ENCODE measurements at regions not wholly inside any gene's neighbourhood (a gene's known extent, or its start where the extent isn't known, plus 50 kb on each side); places are given as distances from the start of the nearest gene placed in this dataset.

DNA sequence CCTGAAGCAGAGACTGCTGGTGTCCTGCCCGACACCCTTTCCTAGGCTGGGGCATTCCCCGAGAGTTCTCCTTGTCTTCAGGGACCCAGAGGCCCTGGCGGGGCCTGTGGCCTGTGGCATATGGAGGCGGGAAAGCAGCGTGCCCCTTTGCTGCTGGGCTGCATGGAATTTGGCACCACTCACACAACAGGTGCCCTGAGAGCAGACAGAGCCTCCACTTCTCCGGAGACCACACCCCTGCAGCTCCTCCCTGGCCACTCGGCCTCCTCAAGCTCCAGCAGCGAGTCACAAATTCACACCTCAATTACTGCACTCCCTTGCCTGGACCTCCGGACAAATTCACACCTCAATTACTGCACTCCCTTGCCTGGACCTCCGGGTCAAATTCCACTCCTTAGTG is 1375.2 kb downstream of the TBC1D22A start:
- DNase-seq: no peak

DNA sequence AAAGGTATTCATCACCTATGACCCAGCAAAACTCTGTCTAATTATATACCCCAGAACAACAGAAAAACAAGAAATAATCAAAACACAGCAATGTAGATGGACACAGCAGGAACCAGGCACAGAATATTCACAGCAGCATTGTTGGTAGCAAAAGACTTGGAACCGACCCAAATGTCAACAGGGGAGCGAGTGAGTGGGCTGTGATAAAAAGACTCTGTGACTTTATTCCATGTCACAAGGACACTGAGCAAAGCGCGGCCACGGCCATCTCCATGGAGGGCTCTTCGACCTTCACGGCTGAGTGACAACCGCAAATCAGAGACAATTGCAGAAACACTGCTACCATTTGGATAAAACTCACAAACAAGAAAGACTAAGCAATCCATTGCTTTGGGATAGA is 1373.1 kb downstream of the TBC1D22A start:
- no peak for DNase-seq

DNA sequence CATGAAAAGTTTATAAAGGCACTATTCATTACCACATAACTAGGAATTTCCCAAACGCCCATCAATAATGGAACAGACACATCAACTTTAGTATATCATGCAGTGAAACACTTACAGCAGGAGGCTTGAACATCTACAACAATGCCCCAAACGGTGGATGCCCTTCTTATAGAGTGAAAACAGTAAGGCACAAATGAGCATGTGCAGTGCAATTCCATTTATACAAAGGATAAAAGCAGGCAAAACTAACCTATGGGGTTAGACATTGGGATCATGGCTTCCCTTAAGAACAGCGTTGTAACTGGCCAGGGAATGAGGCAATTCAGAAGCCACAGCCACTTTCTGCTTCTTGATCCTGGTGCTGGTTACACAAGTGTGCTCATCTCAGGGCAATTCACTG is 1363.0 kb downstream of the TBC1D22A start:
- no peak for DNase-seq

DNA sequence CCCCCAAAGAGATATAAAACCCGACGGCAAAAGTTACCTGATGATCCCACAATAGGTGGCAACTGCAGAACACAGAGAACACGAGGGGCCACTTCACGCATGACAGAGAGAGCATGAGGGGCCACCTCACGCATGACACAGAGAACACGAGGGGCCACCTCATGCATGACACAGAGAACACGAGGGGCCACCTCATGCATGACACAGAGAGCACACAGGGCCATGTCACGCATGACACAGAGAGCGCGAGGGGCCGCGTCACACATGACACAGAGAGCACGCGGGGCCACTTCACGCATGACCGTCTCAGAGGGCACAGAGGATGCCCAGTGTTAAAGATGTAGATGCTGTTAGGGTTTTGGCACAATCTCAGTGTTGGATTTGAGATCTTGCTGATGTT is 1359.5 kb downstream of the TBC1D22A start:
- no peak for DNase-seq

DNA sequence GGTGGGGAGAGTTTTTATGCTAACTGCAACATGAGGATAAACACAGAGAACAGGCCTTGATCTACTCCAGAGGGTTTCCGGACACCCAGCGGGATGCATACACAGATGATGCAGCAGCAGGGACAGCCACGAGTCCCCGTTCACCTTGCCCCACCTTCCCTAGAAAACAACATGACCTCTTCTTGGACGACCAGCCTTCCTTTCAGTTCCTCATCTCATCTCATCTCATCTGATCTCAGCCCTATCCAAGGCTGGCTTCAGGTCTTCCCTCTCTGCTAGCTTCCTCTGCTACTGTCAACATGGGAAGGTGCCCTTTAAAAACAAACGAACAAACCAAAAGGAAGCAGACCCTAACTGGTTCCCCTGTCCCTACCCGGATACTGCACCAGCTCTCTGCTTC is 1356.2 kb downstream of the TBC1D22A start:
- DNase-seq: no peak

DNA sequence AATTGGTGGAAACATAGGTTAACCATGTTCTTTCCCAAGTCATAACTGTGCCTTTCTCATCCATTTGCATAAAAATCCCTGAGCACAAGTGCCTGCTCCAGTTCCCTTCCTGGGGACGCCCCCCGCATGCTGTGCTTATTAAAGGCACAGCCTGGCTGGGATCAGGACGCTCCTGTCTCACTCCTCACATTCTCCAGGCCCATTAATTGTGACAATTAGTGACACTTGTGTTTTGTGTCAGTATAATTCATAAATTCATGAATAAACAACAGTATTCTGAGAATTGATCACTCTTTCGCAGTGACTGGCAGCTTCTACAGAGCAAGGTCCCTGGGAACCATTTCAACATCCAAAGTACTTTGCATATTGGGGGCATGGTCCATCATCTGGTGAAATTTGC is 1354.4 kb downstream of the TBC1D22A start:
- DNase-seq: no peak

DNA sequence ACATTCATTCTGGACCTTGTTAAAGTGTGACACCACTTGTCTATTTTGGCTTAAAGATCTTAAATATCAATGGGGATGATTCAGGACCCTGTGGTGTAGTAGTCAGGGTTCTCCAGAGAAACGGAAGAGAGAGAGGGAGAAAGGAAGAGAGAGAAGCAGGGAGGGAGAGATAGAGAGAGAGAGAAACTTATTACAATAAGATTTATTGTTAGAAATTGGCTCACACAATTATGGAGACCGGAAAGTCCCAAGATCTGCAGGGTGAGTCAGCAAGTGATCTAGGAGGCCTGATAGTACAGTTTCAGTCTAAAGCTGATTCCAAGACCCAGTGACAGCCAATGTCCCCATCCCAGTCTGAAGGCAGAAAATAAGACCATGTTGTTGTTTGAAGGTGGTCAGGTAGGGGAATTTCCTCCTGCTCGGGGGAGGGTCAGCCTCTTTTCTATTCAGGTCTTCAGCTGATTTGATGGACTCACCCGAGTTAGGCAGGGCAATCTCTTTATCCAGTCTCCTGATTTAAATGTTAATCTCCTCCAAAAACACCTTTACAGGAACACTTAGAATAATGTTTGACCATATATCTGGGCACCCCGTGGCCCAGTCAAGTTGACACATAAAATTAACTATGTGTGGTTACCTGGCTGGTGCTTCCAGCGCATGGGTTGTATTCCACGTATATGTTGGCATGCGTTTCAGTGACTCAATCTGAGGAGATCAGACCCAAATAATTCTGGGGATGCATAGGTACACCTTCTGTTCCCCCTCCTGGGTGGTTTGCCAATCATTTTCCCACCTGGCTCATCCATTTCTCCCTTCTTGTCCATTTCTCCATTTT is 1350.5 kb downstream of the TBC1D22A start:
- no peak for DNase-seq

DNA sequence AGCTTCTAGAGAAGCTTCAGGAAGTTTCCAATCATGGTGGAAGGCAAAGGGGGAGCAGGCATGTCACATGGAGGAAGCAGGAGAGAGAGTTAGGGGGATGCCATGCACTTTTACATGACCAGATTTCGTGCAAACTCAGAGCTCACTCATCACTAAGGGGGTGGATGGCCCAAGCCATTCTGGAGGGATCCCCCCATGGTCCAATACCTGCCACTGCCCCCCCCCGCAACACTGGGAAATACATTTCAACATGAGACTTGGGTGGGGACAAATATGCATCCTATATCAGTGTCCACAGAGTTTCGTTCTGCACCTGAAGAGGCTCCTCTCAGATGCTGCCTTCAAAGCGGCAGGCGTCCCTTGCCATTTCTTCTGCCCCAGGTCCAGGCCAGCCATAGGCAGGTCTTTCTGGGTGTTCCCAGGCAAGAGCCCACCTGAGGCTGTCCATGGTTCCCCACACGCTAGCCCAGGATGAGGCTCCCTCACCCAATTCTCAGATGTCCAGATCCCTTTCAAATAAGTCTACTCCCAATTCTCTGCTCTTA is 1344.3 kb downstream of the TBC1D22A start:
- DNase-seq: no peak

DNA sequence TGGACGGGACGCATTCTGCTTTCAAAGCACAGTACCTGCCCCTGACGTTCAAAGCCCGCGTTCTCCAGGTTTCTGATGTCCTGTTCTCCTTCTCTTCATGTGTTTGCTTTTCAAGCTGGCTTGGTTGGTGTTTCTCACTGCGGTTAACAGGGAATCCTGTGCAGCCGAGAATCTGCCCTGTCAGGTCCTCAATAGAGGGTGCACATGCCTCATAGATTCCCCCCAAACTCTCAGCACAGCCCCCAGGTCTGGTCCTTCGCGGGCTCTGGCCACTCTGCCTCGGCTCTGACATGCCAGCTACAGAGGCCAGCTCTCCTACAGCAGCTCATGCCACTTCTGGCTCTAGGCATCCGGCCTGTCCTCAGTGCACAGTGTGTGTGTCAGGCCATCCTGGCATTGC is 1343.8 kb downstream of the TBC1D22A start:
- DNase-seq: no peak

DNA sequence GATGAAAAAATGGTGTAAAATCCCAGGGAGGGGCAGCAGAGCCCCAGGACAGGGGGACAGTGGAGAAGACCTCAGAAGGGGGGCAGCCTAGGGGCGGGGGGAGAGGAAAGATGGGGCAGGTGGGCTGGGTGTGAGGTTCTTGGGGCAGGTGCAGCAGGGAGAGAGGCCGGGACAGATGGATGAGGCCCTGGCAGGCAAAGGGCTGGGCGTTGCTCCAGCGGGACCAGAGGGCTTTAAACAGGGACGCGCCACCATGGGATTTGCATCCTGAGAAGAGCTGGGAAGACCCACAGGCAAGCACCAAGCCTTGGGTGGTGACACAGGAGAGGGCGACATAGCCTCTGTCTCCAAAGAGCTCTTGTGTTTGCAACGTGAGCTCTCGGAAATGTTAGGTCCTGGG is 1342.8 kb downstream of the TBC1D22A start:
- DNase-seq: no peak

DNA sequence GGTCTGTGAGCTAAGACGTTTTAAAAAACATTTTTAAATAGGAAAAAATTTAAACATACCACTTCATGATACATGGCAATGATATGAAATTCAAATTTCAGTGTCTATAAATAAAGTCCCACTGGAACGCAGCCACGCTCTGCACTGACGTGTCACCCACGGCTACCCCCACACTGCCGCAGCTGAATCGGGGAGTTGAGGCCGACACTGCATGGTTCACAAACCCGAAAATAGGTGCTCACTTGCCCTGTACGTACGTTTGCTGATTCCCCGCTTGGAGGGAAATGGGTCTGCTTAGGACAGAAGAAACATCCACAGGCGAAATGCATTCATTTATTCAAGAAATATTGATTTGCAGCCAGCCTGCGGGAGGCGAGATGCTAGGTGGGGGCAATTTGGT is 1342.3 kb downstream of the TBC1D22A start:
- no peak for DNase-seq

DNA sequence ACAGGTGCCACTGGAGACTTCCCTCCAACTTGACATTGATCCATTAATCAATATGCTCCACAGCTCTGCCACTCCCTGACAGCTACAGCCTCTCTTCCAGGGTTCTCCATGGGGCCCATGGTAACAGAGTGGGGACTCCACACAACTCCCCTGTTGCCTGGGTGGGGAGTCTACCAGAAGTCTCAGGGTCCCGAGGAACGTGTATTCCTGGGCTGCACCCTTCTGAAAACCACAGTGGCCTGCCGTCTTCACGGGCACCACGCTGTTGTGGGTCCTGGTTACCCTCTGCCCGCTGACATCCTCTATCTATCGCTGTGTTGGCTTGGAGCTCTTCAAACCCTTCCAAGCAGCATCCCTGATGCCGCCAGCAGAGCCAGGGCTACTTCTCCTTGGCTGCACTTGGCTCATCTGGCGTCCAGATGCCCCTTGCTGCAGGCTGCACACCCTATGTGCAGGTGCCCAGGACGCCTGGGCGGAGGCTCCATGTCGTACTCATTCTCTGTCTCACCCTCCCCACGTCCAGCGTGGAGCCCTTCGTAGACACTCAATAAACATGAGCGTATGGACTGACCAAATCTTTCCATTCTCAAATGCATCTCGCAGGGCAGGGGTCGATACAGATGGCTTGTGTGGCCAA is 1341.8 kb downstream of the TBC1D22A start:
- no peak for DNase-seq

DNA sequence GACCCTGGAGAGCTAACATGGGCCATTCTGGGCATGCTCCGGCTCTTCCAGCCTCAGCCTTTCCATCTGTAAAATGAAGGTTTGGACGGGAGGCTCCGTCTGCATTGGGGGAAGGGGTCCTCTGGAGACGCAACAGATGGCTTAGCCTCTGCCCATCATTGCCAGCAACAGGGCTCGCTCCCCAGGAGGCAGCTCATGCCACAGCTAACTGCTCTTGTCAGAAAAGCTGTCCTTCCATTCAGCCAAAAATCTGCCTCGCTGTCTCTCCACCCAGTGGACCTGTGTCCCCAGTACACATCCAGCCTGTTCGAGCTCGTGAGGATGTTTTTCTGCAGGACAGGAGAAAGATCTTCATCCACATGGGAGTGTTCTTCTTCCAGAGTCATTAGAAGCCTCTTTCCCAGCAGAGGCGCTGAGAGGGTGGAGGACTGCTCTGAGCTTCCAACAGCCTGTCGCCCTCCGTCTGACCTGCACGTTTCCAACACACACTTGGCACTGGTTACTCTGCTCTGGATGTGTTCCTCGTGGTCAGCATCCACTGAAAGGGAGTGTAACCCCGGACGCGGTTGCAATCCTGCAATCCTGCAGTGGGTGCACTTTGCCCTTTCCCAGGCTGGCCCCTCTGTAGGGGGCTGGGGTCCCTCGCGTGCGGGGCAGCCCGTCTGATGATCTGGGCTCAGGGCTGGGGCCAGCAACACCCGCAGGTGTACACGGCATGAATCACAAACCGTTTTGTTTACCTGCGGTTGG is 1340.9 kb downstream of the TBC1D22A start:
- no peak for DNase-seq

DNA sequence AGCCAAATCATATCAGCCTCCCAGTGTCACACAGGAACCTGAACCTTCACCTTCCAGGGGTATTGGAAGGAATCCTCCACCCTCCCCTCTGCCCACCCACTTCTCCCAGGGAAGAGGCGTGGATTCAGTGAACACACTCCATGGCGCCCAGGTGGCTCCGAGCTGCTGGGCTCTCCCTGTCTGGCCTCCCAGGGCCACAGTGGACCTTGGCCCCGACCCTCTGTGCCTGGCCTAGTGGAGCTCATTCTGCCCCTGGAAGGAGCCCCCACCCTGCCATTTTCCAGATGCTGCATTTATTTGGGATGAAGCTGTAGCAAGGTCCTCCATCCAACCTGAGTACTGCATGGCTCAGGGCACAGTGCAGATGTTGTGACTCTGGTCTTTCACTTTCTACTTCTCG is 1340.1 kb downstream of the TBC1D22A start:
- DNase-seq: no peak

DNA sequence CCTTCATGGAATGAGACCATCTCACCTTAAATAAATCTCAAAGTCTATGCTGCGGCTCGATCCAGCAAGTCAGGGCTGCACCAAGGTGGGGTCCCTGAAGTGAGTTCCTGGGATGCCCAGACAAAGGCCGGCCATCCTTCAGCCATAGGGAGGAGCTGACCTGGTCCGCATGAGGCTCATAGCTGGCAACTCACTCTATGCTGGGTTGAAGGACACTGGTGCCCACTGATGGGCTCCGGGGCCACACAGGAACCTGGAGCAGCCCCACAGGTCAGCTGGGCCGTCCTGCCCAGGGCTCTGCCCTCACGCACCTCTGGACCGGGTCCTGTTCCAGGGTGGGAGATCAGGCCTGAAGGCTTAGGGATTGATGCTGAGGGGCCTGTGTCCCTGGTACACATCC is 1339.3 kb downstream of the TBC1D22A start:
- DNase-seq: no peak

DNA sequence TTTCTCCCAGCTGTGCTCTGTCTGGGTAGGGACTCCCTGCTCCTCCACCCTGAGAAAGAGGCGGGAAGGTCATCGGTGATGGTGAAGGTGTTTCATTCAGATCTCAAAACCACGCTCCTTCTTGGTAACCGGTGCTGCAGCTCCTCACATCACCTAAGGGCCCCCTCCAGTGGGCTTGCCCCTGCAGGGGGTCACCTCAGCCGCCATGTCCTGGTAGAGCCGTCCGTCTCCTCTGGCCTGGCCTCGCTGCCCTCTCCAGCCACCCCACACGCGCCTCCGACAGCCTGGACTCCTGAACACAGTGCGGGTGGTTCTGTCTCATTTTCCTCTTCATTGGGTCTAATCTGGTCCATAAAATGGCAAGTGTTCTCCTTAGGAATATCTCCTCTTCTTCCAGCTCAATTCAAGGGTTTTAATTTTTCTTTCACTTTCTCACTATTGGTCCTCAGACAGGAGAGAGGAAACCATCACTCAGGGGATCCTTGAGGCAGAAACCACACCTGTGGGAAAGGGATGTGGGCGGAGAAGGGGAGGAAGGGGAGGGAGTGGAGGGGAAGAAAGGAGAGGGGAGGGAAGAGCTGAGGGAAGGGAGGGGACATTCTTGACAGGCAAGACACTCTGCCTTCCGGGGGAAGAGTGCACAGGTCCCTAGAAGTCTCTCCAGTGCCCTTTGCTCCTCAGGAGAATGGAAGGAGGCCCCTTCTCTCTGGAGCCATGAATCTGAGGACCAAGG is 1338.4 kb downstream of the TBC1D22A start:
- no peak for DNase-seq

DNA sequence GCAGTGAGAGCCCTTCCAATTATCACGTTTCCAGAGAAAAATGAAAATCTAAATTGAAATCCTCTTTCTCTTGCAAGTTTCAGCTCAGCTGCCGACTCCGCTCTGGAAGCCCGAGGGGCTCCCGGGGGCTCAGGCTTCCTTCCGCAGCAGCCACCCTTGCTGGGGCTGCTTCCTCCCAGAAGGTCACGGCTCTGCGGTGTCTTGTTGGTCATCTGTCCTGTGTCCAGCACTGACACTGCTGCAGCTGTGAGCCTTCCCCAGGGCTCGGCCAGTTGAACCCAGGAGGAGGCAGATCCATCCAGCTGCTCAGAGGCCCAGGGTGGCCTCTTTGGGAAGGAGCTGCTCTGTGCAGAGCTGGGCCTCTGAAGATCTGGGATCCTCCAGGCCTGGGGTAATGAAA is 1337.2 kb downstream of the TBC1D22A start:
- DNase-seq: no peak

DNA sequence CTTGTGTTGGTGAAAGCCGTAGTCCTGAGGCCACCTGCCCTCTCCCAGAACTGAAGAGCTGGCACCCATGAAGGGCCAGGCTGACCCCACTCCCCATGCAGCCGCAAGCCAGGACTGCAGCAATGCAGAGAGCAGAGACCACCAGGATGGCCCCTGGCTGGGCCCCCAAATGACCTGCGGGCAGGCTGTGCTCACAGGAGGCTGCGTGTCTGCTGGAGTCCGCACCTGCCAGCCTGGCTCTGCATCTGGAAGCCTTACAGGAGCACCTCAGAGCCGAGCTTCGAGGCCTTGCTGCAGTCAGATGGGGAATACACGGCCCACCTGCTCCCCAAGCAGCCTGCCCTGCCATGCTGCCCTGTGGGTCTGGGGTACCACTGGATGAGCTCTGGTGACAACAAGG is 1336.8 kb downstream of the TBC1D22A start:
- no peak for DNase-seq

DNA sequence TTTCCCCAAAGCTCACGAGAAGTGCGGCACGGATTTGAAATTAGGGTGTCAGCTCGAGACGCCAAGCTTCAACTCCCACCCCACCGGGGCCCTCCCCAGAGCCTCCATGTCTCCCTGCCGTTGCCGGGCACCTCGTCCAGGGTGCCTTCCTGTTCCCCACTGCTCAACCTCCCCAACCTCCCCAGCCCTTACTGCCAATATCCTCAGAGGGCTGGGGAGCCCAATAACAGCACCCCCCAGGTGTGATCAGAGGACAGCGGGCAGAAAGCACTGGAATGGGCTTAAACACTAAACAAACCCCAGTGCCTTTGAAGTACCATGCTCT is 1336.4 kb downstream of the TBC1D22A start:
- no peak for DNase-seq

DNA sequence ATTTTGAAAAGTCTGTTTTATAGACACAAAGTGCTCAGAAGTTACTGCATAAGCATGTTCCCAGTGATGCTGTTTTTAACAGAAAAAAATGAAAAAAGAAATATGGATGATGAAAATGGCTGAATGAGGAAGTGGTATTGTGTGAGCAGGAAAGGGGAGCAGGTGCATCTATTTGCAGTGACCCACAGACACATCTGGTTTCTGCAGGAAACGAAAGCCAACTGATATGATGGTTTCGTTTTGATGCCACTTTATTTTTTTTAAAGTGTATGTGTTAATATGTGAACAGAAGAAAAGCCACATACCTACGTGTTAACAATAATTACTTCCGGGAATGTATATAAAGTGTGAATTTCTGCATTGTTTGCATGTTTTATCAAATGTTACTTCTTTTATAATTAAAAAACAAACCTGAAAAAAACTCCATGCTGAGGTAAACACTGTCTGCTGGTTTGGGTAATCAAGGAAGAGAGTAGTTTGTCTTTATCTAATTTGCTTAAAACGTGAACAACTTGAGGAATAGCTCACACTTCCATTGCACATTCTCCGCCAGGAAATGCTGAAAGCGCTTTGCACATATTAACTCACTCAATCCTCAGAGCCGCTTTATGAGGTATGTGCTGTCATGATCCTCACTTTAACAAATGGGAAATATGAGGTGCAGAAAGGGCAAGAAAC is 1335.9 kb downstream of the TBC1D22A start:
- DNase-seq: no peak

DNA sequence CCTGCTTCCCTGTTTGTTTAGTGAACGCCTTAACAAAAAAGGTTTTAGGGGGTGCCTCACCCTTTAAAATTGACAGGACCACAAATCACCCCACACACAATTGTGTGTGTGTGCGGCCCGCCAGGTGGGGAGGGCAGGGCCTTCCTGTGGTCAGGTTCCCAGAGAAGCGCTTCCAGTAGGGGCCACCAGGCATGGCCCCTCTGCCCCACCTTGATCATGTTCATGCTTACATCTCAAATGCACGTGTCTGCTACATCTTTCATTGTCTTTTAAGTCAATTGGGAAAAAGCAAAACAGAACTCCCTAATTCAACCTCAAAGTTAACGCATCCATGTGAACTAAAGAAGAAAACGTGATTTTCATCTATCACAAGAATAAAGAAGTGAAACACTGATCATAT is 1335.3 kb downstream of the TBC1D22A start:
- DNase-seq: no peak

DNA sequence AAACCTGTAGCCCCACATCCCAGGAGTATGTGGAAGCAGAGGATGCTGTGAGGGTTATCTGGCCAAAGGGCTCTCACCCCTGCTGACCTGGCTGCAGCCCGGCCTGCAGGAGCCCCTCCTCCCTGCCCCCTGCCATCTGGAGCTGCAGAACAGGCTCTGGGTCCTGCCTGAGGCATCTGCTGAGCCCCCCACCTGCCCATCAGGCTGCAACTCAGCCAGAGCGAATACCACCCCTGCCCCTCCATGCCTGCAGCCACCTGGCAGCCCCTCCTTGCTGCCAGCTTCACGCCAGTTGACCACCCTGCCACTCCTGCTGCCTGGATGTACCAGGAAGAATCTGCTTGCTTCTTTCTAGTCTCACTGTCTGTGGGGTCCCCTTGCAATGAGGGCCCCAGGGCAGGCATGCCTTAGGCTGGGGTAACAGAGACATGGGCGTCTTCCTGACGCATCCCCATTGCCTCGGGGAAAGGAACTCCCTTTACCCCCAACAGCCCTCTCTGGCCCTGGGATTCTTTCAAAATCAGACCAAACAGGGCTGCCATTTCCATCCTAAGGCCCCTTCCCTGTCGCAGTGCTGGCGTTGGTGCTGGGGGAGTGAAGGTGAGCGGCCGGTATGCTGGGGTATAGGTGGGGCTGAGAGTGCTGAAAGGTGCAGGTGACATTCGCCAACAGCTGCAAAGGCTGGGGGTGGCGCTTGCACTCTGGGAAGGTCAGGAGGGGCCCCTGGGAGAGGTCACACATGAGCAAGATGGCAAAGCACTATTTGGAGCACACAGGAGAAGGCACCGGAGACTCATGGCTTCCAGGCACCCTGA is 1334.6 kb downstream of the TBC1D22A start:
- DNase-seq: no peak

All from EL (cell line).